HG03354 (cell line): ENCODE measurements at regions not wholly inside any gene's neighbourhood (a gene's known extent, or its start where the extent isn't known, plus 50 kb on each side); places are given as distances from the start of the nearest gene placed in this dataset.

ENCODE experiments used
- ATAC-seq: cut with Tn5 transposase; IDR thresholded peaks from one replicate; pipeline ENCODE4 v1.9.1; 2021; ENCODE audit warnings: mild to moderate bottlenecking; ENCODE audit not compliant: unreplicated experiment, poor library complexity, severe bottlenecking

DNA sequence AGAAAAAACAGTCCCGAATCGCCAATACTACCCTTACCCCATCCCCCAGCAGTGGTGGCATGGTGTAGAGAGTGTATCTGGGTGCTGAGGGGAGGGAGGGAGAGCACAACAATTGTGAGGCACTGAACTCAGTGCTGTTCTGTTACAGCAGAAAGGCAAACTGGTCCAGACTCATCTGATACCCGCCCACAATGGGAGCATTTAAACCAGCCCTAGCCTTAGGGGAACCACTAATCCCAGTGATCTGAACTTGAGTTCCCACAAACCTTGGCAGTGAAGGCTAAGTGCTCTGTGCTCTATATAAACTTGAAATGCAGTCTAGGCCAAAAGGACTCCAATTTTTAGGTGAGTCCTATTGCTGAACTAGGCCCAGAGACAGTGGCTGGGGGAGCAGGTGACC lies 666.4 kb upstream of the PTCHD4 start:
- no peak for ATAC-seq

DNA sequence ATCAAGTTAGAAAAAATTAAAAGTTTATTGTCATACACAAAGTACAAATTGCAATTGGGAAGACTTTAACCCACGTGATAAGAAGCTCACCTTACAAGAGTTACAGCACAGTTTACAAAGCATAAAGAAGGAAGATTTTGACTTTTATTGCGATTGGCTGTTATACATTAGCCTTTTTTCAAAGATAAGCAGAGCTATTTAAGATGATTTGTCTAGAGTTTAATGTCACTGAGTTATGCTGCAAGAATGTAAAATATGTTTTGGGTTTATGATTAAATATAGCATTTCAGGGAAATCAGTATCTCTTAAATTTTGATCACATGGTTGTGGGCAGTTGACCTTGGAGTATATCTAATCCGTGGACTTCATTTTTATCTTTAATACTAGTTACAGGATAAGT lies 664.2 kb upstream of the PTCHD4 start:
- ATAC-seq: no peak

DNA sequence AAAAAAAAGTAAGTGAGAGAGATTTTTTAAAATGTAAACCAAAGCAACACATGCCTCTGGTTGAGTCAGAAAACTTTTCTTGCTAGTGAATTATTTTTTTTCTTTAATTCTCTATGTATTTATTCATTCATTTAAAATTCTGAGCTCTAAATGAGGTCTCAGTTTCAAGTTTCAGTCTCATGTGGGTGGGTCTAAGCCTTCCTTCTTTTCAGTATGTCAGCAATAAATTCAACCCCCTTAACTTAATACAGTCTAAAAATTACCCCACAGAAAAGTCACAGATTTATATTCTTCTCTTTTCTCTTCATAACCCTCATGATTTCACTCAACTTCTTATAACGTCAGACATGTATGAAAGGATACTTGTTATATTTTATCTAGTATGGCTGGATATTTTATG lies 663.3 kb upstream of the PTCHD4 start:
- no peak for ATAC-seq

DNA sequence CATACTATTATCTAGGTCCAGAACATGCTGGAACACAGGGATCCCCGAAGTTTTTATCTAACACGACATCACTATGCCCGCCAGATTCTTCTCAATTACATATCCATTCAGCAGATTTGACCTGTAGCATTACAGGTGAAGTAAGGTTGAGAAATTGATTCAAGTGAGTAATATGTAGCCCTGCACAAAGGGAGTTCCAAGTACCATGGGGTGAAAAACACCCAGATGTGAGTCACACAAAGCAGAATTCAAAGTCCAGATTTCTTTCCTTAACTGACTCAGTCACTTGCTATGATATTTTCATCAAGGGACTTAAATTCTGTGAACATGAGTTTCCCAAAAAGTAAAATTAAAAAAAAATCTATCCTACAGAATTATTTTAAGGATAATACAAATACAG lies 655.4 kb upstream of the PTCHD4 start:
- ATAC-seq: no peak

DNA sequence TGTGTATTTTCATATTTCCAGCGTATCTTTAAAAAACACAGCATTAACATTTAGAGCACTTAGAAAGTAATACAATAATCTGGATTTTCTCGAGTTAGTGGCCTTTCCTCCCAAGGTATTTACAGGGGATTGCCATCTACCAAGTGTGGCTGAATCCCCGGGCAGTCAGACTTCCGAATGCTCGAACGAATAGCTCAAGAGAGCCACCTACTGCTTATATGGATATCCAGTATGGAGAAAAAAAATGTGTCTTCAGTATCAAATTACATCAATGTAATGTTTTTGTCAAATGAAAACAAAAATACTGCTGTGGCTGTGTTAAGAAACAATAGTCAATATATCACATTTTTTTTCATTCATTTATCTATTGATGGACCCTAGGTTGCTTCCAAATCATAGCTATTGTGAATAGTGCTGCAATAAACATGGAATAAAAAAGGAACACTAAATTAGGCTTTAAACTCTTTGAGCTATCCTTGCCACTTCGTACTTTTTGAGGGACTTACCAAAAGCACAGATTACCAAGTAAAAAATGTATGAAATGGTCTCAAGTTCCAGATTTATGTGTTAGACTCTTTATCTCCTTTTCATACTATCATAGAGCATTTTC lies 654.5 kb upstream of the PTCHD4 start:
- peak; percentile 60 for ATAC-seq

DNA sequence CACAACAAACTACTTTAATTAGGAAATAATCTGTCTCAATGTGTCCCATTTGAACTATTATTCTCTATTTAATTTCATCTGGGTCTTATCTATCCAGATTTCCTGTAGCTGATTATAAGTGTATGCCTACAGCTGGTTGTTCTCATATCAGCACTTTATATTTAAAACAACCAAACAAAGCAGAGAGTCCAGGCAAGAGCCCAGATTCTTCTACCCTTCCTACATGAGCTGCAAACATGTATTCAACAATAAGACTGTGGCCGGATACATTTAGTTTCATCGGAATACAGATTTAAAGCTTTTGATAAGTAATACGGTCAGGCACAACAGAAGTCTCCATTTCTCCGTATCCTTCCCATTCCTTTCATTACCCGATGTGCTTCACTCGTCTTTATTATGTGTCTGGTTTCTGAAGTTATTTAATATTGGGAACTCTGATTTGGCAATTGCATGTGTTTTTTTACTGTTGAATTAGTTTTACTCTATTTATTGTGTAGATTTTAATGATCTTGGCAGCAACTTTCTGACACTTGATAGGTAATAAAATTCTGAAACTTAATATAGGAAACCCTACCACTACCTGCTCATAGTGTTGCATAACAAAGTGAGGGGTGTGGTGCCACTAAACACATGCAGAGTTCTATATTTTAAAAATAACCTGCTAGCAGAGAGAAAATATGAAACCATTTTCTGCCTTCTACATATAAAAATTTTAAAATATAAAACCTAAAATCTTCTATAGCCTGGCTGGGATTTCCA lies 653.5 kb upstream of the PTCHD4 start:
- no peak for ATAC-seq

DNA sequence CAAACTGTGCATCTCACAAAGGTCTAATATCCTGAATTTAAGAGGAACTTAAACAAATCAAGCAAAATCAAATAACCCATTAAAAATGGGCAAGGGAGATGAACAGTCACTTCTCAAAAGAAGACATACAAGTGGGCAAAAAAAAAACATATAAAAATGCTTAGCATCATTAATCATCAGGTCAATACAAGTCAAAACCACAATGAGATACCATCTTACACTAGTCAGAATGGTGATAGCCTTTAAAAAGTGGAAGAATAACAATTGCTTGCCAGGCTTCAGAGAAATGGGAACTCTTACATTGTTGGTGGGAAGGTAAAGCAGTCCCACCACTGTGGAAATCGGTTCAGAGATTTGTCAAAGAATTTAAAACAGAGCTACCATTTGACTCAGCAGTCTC lies 646.7 kb upstream of the PTCHD4 start:
- no peak for ATAC-seq

DNA sequence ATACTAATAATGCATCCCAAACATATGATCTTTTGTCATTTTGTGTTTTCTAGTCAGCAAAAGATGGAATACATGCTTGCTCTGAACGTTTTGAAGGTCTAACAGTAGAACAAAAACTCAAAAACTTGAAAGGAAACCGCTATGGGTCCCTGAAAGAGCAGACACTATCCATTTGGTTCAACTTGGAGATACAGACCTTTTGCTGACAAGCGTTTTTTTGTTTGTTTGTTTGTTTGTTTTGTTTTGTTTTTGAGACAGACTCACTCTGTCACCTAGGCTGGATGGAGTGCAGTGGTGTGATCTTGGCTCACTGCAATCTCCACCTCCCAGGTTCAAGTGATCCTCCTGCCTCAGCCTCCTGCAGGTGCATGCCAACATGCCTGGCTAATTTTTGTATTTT lies 644.3 kb upstream of the PTCHD4 start:
- no peak for ATAC-seq

DNA sequence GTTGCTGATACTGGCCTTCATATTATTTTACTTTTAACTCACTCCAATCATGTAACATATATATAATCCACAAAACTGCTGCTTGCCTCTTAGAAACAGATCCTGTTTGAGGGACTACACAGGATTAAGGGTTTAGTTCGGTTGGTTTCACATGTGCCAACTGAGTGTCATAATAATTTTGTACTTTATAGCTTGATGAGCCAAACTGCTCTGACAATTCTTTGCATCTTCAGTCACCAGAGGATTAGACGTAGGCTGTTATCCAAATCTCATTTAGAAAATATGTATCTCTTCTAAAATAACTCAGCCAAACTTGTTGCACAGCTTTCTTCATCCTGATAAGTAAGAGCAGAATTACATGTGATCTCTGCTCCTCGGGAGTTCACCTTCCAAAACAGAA lies 643.6 kb upstream of the PTCHD4 start:
- no peak for ATAC-seq

DNA sequence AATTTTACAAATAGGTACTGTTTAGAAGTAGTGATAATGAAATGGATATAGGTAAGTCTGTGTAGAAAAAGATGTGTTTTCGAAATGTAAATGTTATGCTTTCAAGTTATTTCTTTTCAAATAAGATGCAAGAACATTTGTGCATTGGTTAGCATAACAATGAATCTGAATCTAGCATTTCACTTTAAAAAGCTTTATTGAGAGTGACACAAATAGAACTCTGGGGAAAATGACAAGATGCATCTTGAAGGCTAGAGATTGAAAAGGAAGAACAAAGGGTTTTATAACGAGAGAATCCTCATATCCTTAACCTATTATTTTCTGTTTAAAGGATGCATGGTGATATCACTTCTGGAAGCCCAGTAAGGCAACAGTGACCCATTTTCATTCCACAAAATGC lies 639.9 kb upstream of the PTCHD4 start:
- ATAC-seq: no peak

DNA sequence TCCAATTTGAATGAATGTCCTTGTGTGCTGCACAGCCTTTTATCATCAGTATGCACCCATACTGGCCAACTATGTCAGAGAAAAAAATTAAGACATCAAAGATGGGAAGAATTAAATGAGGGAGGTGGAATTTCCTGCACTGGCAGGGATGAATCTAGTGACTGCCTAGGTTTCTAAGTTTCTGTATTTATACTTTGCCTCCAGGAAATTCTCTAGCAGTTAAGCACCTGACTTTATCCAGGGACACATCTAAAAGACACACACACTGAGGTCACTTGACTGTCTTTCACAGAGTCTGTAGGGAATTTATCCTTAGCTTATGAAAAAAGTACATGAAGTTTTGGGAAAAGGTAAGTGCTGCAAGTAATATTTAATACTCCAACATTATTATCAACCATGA lies 636.5 kb upstream of the PTCHD4 start:
- ATAC-seq: no peak

DNA sequence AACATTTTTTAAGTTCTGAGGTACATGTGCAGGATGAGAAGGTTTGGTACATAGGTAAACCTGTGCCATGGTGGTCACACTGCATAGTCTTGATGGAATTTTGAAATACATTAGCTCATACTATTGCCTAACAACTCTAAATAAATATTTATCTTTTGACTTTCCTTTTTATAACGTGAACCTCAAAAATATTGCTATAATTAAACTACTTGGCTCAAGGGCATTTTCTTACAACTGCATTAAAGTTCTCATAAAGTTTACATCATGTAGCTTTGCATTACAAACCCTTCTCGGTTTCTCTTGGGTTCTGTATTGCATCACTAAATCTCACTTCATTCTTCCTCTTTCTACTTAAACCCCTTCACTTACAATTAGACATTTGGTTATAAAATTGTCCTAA lies 636.0 kb upstream of the PTCHD4 start:
- no peak for ATAC-seq

DNA sequence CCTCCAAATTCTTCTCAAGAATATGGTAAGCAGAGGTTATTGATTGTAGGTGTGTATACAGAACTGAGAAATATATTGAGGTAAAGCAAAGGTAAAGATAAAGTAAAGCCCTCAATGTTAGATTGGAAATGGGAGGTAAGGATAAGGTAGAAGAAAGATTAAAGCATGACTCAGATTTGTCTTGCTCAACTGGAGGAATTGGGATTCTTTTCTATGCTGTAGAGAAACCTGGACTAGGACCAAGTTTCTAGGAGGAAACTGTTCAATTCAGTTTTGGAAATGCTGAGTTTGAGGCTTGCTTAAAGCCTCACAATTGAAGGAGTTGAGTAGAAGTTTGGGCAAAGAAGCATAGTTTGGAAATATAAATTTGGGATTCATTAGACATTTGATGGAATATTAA lies 634.0 kb upstream of the PTCHD4 start:
- ATAC-seq: no peak

DNA sequence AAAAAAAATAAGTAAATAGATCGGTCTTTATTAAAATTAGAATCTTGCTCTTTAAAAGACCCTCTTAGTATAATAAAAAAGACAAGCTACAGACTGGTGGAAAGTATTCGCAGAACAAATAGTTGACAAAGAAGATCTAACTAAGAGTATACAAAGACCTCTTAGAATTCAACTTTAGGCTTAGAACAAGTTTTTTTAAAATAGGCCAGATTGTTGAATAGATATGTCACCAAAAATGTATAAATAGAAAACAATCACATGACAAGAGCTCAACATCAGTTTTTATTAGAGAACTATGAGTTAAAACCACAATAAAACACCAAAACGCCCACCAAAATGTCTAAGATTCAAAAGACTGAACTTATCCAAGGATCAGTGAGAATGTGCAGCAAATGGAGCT lies 632.7 kb upstream of the PTCHD4 start:
- no peak for ATAC-seq

DNA sequence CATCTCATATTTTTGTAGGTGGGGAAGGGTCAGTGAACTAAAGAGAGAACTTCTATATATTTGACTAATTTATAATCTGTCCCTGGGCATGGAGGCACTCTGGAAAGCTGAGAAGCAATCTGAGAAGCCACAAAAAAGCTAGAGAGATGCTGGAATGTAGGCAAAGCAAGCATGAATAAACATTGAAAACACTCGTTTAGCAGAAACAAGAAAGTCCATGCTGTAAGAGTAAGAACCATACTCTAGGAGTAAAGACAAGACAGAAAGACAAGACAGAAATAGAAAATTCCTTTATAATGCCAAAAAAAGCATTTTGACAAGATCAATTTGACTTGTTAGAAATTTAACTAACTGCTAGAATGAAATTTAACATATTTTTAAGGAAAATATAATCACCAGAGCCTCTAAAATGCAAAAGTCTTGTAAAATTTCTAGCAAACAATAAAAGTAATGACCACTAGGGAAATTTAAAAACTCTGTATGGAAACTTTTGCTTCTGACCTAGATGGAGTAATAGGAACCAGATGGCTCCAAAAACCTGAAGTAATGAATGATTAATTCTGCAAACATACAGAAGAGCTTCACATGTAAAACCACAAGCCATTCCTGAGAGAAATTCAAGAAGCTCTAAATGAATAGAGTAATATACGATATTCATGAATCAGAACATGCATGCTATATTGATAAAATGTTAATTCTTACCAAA lies 625.7 kb upstream of the PTCHD4 start:
- no peak for ATAC-seq

DNA sequence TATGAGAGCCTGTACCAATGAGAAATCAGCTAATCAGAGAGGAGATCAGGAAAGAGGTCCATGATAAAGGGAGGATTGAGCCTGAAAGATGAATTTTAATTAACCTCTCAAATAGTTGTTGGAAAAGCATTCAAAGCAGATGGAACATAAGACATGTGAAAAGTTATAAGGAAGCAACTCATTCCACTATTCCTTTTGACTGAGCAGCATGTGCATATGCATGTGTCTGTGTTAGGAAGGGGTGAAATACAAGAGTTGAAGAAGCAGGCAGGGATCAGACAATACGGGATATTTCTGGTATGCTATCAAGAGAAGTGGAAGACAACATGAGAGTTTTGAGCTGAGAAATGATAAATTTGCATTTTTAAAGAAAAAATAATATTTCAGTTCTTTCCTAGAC lies 624.8 kb upstream of the PTCHD4 start:
- ATAC-seq: no peak

DNA sequence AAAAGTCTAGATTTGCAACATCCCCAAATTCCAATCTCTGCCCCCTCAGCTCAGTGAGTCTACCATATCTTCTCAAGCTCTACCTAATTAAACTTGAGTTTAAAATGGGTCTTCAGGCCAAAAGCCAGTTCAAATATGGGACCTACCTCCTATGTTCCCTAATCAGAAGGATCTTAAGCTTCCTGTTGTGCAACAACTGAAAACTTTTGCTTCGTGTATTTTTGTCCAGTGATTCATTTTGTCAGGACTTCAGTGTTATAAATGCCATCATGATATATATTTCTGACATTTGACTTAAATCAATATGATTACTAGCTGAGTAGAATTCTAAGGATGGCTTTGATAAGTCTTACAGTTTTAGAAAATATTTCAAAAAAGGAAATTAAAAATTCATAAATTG lies 622.6 kb upstream of the PTCHD4 start:
- ATAC-seq: no peak

DNA sequence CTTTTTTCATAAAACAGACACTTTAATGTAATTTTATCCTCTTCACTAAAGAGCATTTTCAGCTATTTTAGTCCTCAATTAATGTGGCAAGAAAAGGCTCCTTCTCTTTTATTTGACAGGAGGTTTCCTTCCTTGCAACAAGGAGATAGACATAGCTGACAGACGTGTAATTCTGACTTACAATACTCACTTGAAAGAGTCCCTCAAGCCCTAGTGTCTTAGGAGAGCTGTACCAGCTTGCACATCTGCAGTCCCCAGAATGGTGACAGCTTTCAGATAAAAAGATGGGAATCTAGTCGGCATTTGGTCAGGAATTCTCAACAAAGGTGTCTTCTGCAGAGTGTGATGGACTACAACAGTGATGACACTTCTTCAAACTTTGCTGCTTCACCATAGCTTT lies 603.7 kb upstream of the PTCHD4 start:
- ATAC-seq: no peak

DNA sequence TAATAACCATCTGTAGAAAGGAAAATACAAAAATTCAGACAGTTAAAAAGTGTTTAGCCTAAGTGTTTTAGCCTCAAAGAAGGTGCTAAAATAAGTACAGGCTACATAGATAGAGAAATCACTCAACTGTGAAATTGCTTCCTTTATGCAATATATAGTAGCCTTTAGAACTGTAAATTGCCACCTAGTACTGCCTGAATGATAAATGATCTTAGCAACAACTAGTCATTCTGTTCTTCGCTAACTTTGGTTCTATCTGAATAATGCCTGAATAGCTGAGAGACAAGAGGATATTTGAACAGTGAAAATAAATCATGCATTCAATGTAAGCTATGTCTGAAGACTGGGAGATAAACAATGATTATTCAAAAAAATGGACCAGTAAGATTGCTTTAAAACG lies 603.3 kb upstream of the PTCHD4 start:
- no peak for ATAC-seq

DNA sequence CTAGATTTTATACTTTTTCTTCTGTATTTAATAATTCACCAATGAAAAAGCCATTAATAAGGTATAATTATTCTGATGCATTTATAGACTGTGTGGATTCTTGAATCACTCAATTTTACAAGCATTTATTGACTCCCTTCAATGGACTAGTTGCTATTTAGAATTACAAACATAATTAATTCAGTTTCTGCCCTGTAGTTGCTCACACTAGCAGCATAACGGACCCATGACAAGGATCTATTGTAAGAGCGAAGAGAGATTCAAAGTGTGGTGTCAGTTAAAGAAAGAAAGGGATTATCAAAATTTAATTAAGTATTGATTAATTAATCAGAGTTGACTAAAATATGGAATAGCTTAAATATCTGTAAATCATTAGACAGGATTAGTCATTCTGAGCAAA lies 602.6 kb upstream of the PTCHD4 start:
- ATAC-seq: no peak

DNA sequence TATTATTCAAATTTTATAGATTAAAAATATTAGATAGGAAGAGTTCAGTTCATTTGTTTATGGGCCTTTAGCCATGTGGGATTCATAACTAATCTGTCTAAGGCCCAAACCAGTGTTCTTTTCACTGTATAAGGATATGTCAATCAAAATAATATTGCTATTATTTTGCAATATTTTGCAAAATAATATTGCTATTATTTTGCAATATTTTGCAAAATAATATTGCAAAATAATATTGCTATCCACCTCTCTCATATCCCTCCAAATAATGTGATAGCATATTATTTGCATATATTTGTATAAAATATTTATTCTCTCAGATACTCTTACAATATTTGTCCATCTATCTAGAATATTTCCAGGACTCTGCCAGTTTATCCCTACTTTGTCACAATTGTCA lies 595.3 kb upstream of the PTCHD4 start:
- no peak for ATAC-seq
